HEK293T (cell line): ENCODE measurements at regions not wholly inside any gene's neighbourhood (a gene's known extent, or its start where the extent isn't known, plus 50 kb on each side); places are given as distances from the start of the nearest gene placed in this dataset.

Source experiments
- ARNT ChIP-seq: fragments of 450-650 bp; IDR thresholded peaks from 2 replicates; pipeline ENCODE4 v1.6.1; 2017; ENCODE audit warnings: mild to moderate bottlenecking
- BHLHE40 ChIP-seq: fragments of 450-650 bp; IDR thresholded peaks from 2 replicates; pipeline ENCODE4 v1.6.1; 2016; ENCODE audit warnings: mild to moderate bottlenecking, moderate library complexity, borderline replicate concordance
- ELF4 ChIP-seq: fragments of 450-650 bp; IDR thresholded peaks from 2 replicates; pipeline ENCODE4 v1.6.1; 2017; ENCODE audit warnings: antibody characterized with exemption
- FOXA1 ChIP-seq: fragments of 450-650 bp; IDR thresholded peaks from 2 replicates; pipeline ENCODE4 v1.6.1; 2016; ENCODE audit warnings: mild to moderate bottlenecking
- FOXK2 ChIP-seq: fragments of 450-650 bp; IDR thresholded peaks from 2 replicates; pipeline ENCODE4 v1.6.1; 2016; ENCODE audit warnings: mild to moderate bottlenecking
- HDGF ChIP-seq: fragments of 450-650 bp; IDR thresholded peaks from 2 replicates; pipeline ENCODE4 v1.6.1; 2017; ENCODE audit warnings: antibody characterized with exemption, borderline replicate concordance
- NFRKB ChIP-seq: fragments of 450-650 bp; IDR thresholded peaks from 2 replicates; pipeline ENCODE4 v1.6.1; 2016; ENCODE audit warnings: mild to moderate bottlenecking, moderate library complexity
- SP1 ChIP-seq: fragments of 450-650 bp; IDR thresholded peaks from 2 replicates; pipeline ENCODE4 v1.6.1; 2017
- TARDBP ChIP-seq: fragments of 450-650 bp; IDR thresholded peaks from 2 replicates; pipeline ENCODE4 v1.6.1; 2016
- ZNF384 ChIP-seq: fragments of 450-650 bp; IDR thresholded peaks from 2 replicates; pipeline ENCODE4 v1.6.1; 2016
- TF ChIP-seq, protein P1 (sequence below): fragments of 450-650 bp; IDR thresholded peaks from 2 replicates; pipeline ENCODE4 v1.6.1; 2016

DNA sequence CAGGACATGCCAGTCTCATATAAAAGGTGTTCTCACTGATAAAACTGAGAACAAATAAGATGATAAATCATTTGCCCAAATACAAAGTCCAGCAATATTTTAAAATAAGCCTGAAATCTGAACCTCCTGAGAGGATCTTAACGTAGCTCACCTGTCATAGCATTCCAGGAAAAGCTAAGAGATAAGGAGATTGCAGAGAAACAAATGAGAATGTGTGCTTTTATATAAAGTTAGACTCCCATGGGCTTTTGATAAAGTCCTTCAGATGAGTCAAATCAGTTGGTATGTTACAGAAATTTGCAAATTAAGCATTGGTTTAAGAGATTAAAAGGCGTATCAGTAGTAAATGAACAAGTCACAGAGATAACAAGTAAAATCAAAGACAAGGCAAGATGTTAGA is 452.9 kb upstream of the CHAC2 start:
- TF ChIP-seq TARDBP, result no peak
- TF ChIP-seq SP1, result no peak
- no peak for TF ChIP-seq BHLHE40
- TF ChIP-seq FOXK2, result no peak
- no peak for TF ChIP-seq NFRKB
- TF ChIP-seq, protein P1, sequence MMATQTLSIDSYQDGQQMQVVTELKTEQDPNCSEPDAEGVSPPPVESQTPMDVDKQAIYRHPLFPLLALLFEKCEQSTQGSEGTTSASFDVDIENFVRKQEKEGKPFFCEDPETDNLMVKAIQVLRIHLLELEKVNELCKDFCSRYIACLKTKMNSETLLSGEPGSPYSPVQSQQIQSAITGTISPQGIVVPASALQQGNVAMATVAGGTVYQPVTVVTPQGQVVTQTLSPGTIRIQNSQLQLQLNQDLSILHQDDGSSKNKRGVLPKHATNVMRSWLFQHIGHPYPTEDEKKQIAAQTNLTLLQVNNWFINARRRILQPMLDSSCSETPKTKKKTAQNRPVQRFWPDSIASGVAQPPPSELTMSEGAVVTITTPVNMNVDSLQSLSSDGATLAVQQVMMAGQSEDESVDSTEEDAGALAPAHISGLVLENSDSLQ, result no peak
- no peak for TF ChIP-seq ZNF384
- TF ChIP-seq ELF4, result no peak
- no peak for TF ChIP-seq HDGF
- TF ChIP-seq ARNT, result no peak
- TF ChIP-seq FOXA1, result no peak
